GM13977 (cell line): ENCODE measurements at regions not wholly inside any gene's neighbourhood (a gene's known extent, or its start where the extent isn't known, plus 50 kb on each side); places are given as distances from the start of the nearest gene placed in this dataset.

Source experiments
- DNase-seq: peaks from one replicate; pipeline ENCODE4 v3.0.0; 2012; ENCODE audit warnings: low spot score
- CTCF ChIP-seq: IDR thresholded peaks from 2 replicates; pipeline ENCODE4 v1.5.1; 2012; ENCODE audit warnings: mild to moderate bottlenecking, control low read depth; ENCODE audit not compliant: insufficient read depth; ENCODE audit errors: extremely low read depth, missing control alignments
- in situ Hi-C: fragments of 300-500 bp; cut with MboI; formaldehyde crosslinking; loops from one replicate; pipeline ENCODE4 v1.12.0; 2022; ENCODE audit warnings: low sequenced_read_pairs, low pct_unique_long_range_greater_than_20kb, mixed read lengths, inconsistent platforms; ENCODE audit not compliant: unreplicated experiment

GRCh38 chr13:31036731-31037695 lies 104.6 kb downstream of the TEX26 start:
- TF ChIP-seq CTCF, result no peak
- in situ Hi-C loops, result no loop called here
- no peak for DNase-seq

GRCh38 chr13:31035185-31035965 lies 102.9 kb downstream of the TEX26 start:
- no peak for TF ChIP-seq CTCF
- no peak for DNase-seq
- in situ Hi-C loops, result no loop called here

GRCh38 chr13:31032528-31033113 lies 100.2 kb downstream of the TEX26 start:
- DNase-seq, result no peak
- no peak for TF ChIP-seq CTCF
- in situ Hi-C loops, result no loop called here

- DNase-seq, result no peak
- in situ Hi-C loops, result no loop called here
- TF ChIP-seq CTCF, result no peak
Observed at GRCh38 chr13:31031482-31031881, 99.0 kb downstream of the TEX26 start.

GRCh38 chr13:31029102-31029501 lies 96.6 kb downstream of the TEX26 start:
- no peak for DNase-seq
- in situ Hi-C loops, result no loop called here
- no peak for TF ChIP-seq CTCF

- in situ Hi-C loops, result no loop called here
- no peak for DNase-seq
- no peak for TF ChIP-seq CTCF
Observed at GRCh38 chr13:31027136-31027535, 94.7 kb downstream of the TEX26 start.
